IMR-90 (cell line): ENCODE measurements at regions not wholly inside any gene's neighbourhood (a gene's known extent, or its start where the extent isn't known, plus 50 kb on each side); places are given as distances from the start of the nearest gene placed in this dataset.

Source experiments
- CEBPB ChIP-seq: IDR thresholded peaks from 2 replicates; pipeline ENCODE4 v1.6.1; 2012; ENCODE audit warnings: low read depth, low read length, improper control_type of control experiment
- CHD1 ChIP-seq: IDR thresholded peaks from 2 replicates; pipeline ENCODE4 v1.6.1; 2012; ENCODE audit warnings: low read depth, low read length, improper control_type of control experiment
- CTCF ChIP-seq: conservative IDR thresholded peaks from 2 replicates; pipeline ENCODE4 v1.5.1; 2012; ENCODE audit warnings: mild to moderate bottlenecking, low read depth, low read length, improper control_type of control experiment
- ELK1 ChIP-seq: fragments of 150-350 bp; IDR thresholded peaks from 2 replicates; pipeline ENCODE4 v1.6.1; 2016; ENCODE audit warnings: low read depth, mild to moderate bottlenecking, low read length, moderate library complexity, borderline replicate concordance
- FOS ChIP-seq: fragments of 150-350 bp; IDR thresholded peaks from 2 replicates; pipeline ENCODE4 v1.6.1; 2016; ENCODE audit warnings: low read depth, low read length
- MAFK ChIP-seq: IDR thresholded peaks from 2 replicates; pipeline ENCODE4 v1.6.1; 2012; ENCODE audit warnings: low read depth, low read length, improper control_type of control experiment
- MXI1 ChIP-seq: IDR thresholded peaks from 2 replicates; pipeline ENCODE4 v1.6.1; 2012; ENCODE audit warnings: low read depth, mild to moderate bottlenecking, low read length, moderate library complexity, borderline replicate concordance
- POLR2A ChIP-seq: IDR thresholded peaks from 2 replicates; pipeline ENCODE4 v1.6.1; 2012; ENCODE audit warnings: mild to moderate bottlenecking, low read depth, low read length
- RAD21 ChIP-seq: IDR thresholded peaks from 2 replicates; pipeline ENCODE4 v1.6.1; 2012; ENCODE audit warnings: low read length, improper control_type of control experiment
- RFX5 ChIP-seq: IDR thresholded peaks from 2 replicates; pipeline ENCODE4 v1.8.0; 2012; ENCODE audit warnings: low read depth, mild to moderate bottlenecking, low read length, moderate library complexity
- SMC3 ChIP-seq: fragments of 150-350 bp; IDR thresholded peaks from 2 replicates; pipeline ENCODE4 v1.6.1; 2016; ENCODE audit warnings: low read depth, mild to moderate bottlenecking, antibody characterized with exemption, low read length, moderate library complexity
- USF2 ChIP-seq: fragments of 150-350 bp; IDR thresholded peaks from 2 replicates; pipeline ENCODE4 v1.6.1; 2017; ENCODE audit warnings: mild to moderate bottlenecking, antibody characterized with exemption, low read length, low read depth

- TF ChIP-seq CTCF (no peak), CEBPB (no peak), MXI1 (no peak), RAD21 (no peak), MAFK (peak; percentile 44), POLR2A (no peak), ELK1 (no peak), SMC3 (no peak), CHD1 (no peak), FOS (no peak), RFX5 (no peak), USF2 (no peak)
These were observed 796.3 kb upstream of the MAP3K7 start for GRCh38 chr6:91383207-91383606.
